H1 (cell line): ENCODE measurements at regions not wholly inside any gene's neighbourhood (a gene's known extent, or its start where the extent isn't known, plus 50 kb on each side); places are given as distances from the start of the nearest gene placed in this dataset.

Experiments
- CBX8 ChIP-seq: fragments of 300-800, 300-1000 bp; sonication (generic); IDR thresholded peaks from 2 replicates; pipeline ENCODE4 v1.7.1; 2016; ENCODE audit warnings: low read depth, low read length, borderline replicate concordance
- POU5F1 ChIP-seq: IDR thresholded peaks from 2 replicates; pipeline ENCODE4 v1.6.1; 2011; ENCODE audit warnings: low read depth, mild to moderate bottlenecking, low read length, moderate library complexity
- RBBP5 ChIP-seq: IDR thresholded peaks from 2 replicates; pipeline ENCODE4 v1.7.1; 2012; ENCODE audit warnings: low read depth, mild to moderate bottlenecking, inconsistent platforms, low read length, moderate library complexity, borderline replicate concordance

GRCh38 chr4:126701756-126702155 is 931.0 kb upstream of the INTU start (continued):
- TF ChIP-seq CBX8 (no peak), POU5F1 (no peak), RBBP5 (no peak)
